GM21381 (cell line): ENCODE measurements at regions not wholly inside any gene's neighbourhood (a gene's known extent, or its start where the extent isn't known, plus 50 kb on each side); places are given as distances from the start of the nearest gene placed in this dataset.
"Not testable (repeated sequence)": the region's sequence is repeated elsewhere in the genome, so short reads cannot be mapped to it uniquely, and the experiment has no call there.

ENCODE experiments used
- ATAC-seq: cut with Tn5 transposase; IDR thresholded peaks from one replicate; pipeline ENCODE4 v1.9.1; 2021; ENCODE audit warnings: mild to moderate bottlenecking, moderate library complexity; ENCODE audit not compliant: unreplicated experiment

- ATAC-seq = not testable (repeated sequence)
Measured at GRCh38 chrX:131696989-131697388, 153.1 kb downstream of the OR13H1 start.

GRCh38 chrX:131703646-131704045 lies 159.8 kb downstream of the OR13H1 start:
- ATAC-seq = no peak

DNA sequence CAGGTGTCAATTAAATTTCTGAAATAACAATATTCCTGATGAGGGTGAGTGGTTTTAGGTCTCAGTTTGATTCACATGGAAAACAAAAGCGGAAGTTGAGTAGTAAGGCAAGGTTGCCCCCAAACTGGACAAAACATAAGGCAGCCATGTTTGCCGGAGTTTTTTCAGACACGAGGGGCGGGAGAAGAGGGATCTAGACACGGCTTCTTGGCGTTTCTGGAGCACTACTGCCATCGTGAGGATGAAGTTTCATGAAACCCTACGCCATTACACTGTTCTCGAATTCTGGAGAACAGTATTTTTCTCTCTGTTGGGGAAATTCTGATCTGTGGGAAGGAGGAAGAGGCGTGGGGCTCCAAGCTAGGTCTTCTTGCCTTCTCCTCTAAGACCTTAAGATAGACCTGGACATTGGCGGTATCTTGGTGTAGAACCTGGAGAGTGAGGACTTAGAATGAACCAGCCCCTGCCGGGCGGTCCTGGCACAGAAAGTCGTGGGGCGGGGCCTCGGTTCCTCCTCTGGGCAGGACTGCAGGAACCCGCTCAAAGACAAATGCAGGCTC lies 160.3 kb downstream of the OR13H1 start:
- ATAC-seq = no peak

DNA sequence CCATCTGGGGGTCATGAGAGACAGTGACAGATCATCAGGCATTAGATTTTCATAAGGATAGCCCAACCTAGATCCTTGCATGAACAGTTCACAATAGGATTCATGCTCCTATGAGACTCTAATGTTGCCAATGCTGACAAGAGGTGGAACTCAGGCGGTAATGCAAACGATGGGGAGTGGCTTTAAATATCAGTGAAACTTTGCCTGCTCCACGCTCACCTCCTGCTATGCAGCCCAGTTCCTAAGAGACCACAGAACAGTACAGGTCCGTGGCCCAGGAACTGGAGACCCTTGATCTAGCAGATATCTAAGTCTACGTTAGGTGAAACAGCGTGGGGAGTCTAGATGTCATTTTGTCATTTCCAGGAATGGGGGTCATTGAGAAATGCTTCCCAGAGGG lies 165.7 kb downstream of the OR13H1 start:
- no peak for ATAC-seq

DNA sequence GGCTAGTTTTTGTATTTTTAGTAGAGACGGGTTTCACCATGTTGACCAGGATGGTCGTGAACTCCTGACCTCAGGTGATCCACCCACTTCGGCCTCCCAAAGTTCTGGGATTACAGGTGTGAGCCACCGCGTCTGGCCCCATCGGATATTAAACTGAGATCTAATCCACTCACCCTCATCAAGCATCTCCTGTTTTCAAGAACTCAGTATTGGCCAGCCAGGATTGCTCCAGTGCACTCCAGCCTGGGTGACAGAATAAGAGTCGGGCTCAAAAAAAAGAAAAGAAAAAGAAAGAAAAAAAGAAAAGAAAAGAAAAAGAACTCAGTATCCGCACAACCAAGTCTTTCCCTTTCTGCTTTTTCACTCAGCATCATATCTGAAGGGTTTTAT lies 167.6 kb downstream of the OR13H1 start:
- ATAC-seq = no peak

- ATAC-seq = no peak
Measured at GRCh38 chrX:131723646-131724045, 179.8 kb downstream of the OR13H1 start.

GRCh38 chrX:131724292-131724691 lies 180.4 kb downstream of the OR13H1 start:
- no peak for ATAC-seq

DNA sequence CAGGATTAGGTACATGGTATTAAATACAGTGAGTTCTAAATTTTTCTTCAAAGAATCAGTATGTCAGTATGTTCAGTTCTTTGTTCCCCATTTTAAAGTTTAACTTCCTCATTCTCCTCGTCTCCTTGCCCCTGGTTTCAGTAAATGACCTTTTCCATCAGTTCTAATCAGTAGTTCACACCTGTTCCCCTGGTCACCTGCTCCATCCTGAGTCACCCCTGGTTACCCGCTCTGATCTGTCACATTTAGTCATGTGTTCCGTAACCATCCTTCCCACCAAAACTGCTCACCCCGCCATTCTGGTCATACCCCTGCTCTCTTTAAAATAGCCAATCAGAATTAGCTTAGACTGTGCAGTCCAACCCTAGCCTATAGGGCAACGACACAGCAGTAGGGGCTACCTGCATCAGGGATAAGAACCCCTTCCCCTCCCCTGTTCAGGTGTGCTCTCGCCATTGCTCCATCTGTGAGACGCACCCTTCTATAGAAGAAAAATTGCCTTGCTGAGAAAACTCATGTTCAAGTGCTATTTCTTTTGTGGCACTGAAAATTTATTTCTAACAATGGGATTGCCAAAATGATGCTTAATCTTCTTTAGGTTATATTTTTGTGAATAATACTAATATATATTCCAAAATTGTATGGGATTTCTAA lies 181.3 kb downstream of the OR13H1 start:
- no peak for ATAC-seq

DNA sequence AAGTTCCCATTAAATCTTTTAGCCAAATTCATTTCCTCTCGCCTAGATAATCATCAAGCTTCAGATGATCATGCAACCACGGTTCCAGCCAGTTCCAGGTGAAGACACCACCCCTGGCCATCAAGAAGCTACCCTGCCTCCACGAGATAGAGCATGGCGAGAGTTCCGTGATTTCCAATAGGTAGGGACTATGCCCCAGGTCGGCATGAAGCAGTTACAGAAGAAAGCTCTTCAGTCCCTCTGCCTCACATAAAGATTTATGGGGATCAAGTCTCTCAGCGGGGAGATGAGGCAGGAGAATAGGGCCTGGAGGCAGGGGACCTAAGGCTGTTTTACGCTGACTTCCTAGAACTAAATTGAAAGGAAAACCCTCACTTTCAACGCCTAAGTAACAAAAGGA lies 183.9 kb downstream of the OR13H1 start:
- no peak for ATAC-seq

DNA sequence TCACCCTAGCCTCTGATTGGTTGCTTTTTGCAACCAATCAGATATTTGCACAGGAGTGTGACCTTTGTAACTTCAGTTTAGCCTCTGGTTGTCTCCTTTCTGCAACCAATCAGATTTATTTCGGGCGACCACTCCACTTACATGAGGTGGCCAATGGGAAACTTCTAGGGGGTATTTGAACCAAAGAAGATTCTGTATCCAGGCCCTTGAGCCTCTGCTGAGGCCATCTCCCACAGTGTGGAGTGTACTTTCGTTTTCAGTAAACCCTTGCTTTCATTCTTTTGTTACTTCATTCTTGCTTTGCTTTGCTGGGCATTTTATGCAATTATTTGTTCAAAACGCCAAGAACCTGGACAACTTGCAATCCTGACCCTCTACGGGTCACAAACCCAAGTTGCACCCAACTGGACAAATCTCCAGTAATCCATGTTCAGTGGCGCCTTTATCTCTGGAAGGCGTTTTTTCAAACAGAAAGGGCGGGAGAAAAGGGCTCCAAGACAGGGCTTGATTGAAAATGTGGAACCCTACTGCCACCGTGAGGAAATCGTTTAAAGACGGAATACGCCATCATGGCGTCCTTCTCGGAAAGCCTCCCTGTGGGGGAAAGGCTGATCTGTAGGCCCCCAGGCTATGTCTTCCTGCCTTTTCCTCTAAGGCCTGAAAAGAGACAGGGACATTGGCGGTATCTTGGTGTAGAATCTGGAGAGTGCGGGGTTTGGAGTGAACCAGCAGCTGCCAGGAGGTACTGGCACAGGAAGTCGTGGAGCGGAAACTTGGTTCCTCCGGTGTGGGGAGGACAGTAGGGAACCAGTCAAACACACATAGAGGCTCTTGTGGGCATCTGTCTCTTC lies 184.6 kb downstream of the OR13H1 start:
- no peak for ATAC-seq

DNA sequence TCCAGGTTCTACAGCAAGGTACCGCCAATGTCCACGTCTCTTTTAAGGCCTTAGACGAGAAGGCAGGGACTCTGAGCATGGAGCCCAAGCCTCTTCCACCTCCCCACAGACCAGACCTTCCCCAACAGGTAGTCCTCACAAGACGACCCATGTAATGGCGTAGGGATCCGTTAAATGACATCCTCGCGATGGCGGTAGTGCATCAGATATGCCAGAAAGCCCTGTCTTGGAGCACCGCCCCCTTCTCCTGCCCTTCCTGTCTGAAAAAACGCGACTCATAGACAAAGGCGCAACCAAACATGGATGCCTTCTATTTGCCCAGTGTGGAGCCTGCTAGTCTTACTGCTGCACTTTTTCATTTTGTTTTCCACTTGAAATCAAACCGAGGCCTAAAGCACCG lies 185.4 kb downstream of the OR13H1 start:
- ATAC-seq = no peak

DNA sequence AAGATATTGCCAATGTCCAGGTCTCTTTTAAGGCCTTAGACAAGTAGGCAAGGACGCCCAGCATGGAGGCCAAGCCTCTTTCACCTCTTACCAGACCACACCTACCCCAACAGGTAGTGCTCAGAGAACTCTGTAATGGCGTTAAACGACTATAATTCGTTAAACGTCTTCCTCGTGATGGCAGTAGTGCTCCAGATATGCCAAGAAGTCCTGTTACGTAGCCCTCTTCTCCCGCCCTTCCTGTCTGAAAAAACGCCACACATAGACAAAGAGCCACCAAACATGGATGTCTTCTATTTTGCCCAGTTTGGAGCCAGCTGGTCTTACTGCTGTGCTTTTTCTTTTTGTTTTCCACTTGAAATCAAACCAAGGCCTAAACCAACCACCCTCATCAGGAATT lies 190.7 kb downstream of the OR13H1 start:
- no peak for ATAC-seq

DNA sequence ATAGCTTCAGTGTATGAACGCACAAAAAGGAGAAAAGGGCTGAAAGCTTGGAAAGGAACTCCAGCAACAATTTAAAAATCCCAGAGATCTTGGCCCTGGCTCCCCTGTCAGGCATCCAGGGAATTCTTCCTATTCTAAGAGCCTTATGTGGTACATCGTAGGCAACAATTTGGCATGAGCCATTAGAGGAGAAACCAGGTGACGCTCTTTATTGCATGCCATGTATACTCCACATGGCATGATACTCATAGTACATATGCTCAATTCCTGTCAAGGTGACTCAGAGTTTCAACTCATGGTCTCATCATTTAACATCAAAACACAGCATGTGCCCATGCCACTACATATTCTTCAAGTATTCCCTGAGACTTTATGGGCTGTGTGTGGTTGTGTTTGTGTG lies 191.3 kb downstream of the OR13H1 start:
- ATAC-seq = no peak

GRCh38 chrX:131739823-131740222 lies 195.9 kb downstream of the OR13H1 start:
- ATAC-seq = no peak

DNA sequence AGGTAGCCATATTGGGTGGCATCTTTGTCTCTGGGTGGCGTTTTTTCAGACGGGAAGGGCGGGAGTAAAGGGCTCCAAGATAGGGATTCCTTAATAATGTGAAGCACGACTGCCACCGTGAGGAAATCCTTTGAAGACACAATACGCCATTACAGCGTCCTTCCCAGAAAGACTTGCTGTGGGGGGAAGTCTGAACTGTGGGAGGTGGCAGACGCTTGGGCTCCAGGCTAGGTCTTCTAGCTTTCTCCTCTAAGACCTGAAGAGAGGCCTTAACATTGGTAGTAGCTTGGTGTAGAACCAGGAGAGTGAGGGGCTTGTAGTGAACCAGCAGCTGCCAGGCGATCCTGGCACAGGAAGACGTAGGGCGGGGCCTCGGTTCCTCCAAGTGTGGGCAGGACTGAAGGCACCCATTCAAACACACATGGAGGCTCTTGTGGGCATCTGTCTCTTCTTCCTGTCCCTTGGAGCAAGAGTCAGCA lies 197.3 kb downstream of the OR13H1 start:
- no peak for ATAC-seq

DNA sequence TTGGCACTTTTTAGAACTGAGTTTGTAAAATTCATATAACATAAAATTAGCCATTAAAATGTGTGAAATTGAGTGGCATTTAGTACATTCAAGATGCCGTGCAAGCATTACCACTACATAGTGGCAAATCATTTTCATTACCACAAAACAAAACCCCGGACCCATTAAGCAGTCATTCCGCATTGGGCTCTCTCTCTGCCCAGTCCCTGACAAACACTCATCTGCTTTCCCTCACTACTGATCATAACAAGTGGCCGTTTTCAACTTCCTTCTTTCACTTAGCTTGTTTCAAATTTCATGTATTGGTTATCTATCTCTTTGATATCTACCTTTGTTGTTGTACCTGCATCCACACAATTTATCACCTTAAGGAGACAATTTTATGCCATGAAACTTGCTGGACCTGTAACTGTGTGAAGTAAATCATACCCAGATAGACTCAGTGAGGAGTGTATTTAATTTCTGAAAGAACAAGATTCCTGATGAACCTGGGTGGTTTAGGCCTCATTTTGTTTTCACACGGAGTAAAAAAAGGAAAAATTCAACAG lies 202.1 kb downstream of the OR13H1 start:
- no peak for ATAC-seq

GRCh38 chrX:131746491-131746968 lies 202.7 kb downstream of the OR13H1 start:
- no peak for ATAC-seq

- no peak for ATAC-seq
Measured at GRCh38 chrX:131747173-131747572, 203.3 kb downstream of the OR13H1 start.

GRCh38 chrX:131752493-131753198 lies 208.8 kb downstream of the OR13H1 start:
- ATAC-seq = no peak

- no peak for ATAC-seq
Measured at GRCh38 chrX:131762802-131763234, 218.9 kb downstream of the OR13H1 start.

- no peak for ATAC-seq
Measured at GRCh38 chrX:131763674-131764073, 219.8 kb downstream of the OR13H1 start.
